GM18858 (cell line): ENCODE measurements at regions not wholly inside any gene's neighbourhood (a gene's known extent, or its start where the extent isn't known, plus 50 kb on each side); places are given as distances from the start of the nearest gene placed in this dataset.
A peak's percentile ranks its signal among the peaks of the same experiment; 100 is the strongest.
"Not testable (repeated sequence)": the region's sequence is repeated elsewhere in the genome, so short reads cannot be mapped to it uniquely, and the experiment has no call there.

Experiments used
- ATAC-seq: cut with Tn5 transposase; IDR thresholded peaks from one replicate; pipeline ENCODE4 v1.9.1; 2021; ENCODE audit not compliant: unreplicated experiment

DNA sequence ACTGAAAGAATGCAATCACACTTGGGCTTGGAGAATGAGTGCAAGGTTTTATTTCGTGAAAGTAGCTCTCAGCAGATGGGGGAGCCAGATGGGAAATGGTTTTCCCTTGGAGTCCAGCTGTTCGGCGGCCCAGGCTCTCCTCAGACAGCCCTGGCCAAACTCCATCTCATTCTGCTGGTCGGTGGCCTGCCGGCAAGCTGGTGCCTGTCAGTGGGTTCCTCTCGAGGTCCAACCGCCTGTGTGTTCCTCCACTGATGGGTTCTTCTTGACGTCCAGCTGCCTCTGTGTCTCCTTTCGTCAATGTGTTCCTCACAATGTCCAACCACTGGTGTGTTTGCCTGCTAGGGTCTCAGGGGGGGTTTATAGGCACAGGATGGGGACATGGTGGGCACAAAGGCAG, 80.3 kb downstream of the POU3F4 start:
- ATAC-seq: no peak

DNA sequence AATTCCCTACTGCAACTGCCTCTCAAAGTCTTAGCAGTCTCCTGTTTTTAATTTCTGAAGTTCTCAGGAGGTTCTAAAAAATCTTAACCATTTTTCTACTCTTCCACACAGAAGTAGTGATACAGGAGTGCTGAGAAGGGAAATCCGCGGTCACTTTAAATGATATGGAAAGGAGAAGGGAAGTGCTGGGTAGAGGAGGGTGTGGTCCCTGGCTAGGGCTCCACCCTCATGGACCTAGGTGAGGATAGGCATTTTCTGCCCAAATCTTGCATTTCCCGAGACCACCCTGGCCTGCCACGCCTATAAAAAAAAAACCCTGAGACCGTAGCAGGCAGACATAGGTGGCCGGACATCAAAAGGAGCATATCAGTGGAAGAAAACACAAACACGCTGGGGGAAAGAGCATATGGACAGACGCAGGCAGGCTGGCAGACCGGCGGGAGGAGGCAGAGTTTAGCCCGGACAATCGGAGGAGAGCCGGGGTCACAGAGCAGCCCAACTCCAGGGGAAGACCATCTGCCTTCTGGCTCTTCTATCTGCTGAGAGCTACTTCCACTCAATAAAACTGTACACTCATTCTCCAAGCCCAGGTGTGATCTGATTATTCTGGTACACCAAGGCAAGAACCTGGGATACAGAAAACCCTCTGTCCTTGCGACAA, 85.7 kb downstream of the POU3F4 start:
- no peak for ATAC-seq

DNA sequence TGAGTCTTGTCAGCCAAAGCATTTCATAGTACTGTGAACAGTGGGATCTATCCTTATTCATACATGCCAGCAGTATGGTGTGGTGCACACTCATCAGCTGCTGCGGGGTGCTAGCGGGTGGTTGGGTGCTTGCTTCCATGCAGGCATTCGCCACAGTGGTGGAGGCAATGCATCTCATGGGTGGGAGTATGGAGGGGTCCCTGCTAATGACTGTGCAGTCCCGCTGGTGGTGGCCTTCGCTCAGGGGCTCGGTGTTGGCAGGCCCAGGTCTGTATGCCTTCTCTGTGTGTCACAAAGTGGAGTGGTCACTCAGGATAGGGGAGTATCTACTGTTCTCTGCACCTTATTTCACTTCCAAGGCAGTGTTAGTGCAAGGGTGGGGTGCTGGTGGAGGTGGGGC, 122.6 kb downstream of the POU3F4 start:
- no peak for ATAC-seq

DNA sequence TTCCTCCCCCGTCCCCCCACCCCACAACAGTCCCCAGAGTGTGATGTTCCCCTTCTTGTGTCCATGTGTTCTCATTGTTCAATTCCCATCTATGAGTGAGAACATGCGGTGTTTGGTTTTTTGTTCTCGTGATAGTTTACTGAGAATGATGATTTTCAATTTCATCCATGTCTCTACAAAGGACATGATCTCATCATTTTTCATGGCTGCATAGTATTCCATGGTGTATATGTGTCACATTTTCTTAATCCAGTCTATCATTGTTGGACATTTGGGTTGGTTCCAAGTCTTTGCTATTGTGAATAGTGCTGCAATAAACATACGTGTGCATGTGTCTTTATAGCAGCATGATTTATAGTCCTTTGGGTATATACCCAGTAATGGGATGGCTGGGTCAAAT, 141.6 kb downstream of the POU3F4 start:
- ATAC-seq: not testable (repeated sequence)

DNA sequence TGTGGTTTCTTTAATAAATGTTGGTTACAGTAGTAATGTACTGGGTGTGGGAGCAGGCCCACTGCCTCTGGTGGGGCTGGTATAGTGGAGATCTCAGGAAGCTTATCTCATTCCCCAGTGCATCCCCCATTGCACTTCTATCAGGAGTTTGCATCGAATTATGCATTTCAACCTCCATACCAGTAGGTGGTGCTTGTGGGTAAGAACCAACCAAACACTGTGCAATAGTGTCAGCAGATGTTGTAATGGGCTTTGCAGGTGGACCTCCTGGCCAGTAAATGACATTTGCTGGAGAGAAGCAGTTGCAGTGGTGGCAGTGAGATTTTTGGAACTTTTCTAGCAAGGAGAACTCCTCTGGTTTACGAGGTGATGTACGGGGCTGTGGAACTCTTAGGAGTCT, 150.6 kb downstream of the POU3F4 start:
- ATAC-seq: peak; percentile 73
